Stimulated activated CD8-positive, alpha-beta memory T cell treated with anti-CD3 and anti-CD28 coated beads, Interleukin-4, amount 100 ng/mL, for 24 hours (primary cell): ENCODE measurements at regions not wholly inside any gene's neighbourhood (a gene's known extent, or its start where the extent isn't known, plus 50 kb on each side); places are given as distances from the start of the nearest gene placed in this dataset.
"Not testable (repeated sequence)": the region's sequence is repeated elsewhere in the genome, so short reads cannot be mapped to it uniquely, and the experiment has no call there.

Source experiments
- DNase-seq: peaks from one replicate; pipeline ENCODE4 v3.0.0-alpha.2; 2020; ENCODE audit warnings: low read depth

- DNase-seq, result not testable (repeated sequence)
Observed at GRCh38 chr13:58504202-58504700, 872.7 kb downstream of the PCDH17 start.

GRCh38 chr13:58505262-58505920, 873.8 kb downstream of the PCDH17 start:
- not testable (repeated sequence) for DNase-seq

DNA sequence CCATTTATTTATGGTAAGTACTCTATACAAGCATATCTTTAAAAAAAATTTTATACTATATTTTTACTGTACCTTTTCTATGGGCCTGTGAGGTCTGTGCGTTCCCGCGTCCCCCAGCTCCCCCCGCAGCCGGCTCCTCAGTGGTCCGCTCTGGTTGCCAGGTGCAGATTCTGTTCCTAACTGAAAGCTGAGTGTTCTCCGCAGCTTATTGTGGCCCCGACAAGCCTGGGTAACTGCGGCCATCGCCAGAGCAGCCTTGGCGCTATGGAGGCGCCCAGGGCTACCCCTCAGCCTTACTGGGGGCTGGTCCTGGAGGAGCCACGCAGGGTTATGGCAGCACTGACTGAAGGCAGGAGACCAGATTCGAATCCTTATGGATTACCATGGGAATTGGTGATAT, 896.8 kb downstream of the PCDH17 start:
- no peak for DNase-seq

- no peak for DNase-seq
Observed at GRCh38 chr13:58531614-58532013, 900.1 kb downstream of the PCDH17 start.

DNA sequence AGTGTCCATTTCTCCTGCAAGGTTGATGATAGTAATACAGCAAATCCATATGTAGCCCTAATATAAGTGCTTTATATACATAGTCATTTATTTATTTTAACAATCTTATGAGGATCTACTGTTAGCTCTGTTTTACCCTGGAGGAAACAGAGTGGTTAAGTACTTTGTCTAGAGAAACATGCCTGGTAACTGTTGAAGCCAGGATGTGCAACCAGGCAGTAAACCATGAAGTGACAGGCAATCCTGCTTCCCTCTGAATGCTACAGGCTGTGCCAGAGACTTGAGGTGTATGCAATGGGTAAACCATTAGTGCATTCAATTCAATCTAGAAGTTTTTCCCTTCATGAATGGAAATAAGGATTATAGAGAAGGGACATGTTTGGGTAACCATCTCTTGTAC, 911.0 kb downstream of the PCDH17 start:
- DNase-seq, result no peak

DNA sequence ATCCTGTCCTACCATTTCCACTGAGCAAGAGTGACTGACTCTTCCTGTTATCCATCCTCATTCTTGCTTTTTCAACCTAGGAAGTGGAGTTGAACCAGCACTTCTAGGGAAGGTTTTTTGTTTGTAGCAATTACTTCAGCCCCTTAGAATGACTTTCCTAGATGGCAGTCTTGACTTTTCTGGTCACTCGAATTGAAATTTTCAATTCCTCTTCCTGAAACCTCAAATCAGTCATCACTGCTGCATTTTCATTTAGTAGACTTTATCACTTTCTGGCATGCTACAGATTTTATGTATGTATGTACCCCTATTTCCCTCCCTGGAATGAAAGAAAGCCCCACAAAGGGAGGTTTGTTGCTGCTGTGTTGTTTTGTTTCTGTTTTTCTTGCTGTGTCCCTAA, 915.9 kb downstream of the PCDH17 start:
- DNase-seq, result no peak

DNA sequence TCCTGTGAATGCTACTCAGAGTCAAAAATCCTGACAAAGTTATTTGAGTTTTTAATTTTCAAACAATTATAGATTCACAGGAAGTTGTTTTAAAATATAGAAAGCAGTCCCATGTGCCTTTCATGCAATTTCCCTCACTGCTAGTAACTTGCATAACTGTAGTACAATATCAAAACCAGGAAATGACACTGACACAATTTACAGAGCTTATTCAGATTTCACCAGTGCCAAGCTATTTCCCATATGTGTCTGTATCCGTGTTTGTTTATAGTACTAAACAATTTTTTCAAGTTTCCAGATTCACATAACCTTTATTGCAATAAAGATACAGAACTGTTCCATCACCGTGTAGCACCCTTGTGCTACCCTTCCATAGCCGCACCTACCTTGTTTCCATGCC, 934.6 kb downstream of the PCDH17 start:
- DNase-seq, result no peak

DNA sequence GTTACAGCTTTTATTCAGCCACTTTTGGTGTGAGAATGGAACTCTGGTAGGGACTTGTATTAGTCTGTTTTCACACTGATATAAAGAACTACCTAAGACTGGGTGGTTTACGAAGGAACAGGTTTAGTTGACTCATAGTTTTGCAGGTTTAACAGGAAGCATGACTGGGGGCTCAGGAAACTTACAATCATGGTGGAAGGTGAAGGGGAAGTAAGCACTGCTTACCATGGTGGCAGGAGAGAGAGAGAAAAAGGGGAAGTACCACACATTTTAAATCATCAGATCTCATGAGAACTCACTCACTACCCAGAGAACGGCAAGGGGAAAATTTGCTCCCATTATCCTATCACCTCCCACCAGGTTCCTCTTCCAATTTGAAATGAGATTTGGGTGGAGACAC, 942.2 kb downstream of the PCDH17 start:
- no peak for DNase-seq

GRCh38 chr13:58574791-58575190, 943.2 kb downstream of the PCDH17 start:
- DNase-seq, result no peak

- no peak for DNase-seq
Observed at GRCh38 chr13:58579468-58579867, 947.9 kb downstream of the PCDH17 start.

GRCh38 chr13:58583966-58584365, 952.4 kb downstream of the PCDH17 start:
- no peak for DNase-seq

GRCh38 chr13:58584610-58585009, 953.1 kb downstream of the PCDH17 start:
- no peak for DNase-seq

DNA sequence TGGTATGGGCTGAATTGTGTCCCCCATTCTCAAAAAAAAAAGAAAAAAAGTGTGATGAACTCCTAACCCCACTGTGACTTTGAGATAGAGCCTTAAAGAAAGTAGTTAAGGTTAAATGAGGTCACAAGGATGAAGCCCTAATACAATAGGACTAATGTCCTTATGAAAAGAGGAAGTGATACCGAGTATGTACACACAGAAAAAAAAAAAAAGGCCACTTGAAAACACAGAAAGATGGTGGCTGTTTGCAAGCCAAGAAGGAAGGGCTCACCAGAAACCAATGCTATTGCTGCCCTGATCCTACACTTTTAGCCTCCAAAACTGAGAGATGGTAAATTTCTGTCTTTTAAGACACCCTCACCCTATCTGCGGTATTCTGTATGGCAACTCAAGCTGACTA, 955.6 kb downstream of the PCDH17 start:
- DNase-seq, result no peak

DNA sequence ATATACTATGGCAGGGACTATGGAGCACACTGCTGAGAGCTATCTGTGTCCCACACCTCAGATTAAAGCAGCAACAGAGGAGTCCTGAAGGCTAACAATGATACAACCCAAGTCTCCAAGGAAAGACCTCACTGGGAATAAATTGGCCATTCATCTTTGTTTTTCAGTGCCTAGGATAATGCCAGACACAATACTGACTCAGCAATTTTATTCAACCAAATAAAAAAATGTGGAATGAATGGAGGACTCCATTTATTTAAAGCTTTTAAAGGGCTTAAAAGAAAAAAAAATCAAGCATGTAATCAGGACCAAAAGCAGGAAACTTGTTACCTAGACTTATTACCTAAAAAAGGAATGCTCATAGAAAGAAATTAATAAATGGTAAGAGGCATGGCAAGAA, 960.5 kb downstream of the PCDH17 start:
- no peak for DNase-seq

DNA sequence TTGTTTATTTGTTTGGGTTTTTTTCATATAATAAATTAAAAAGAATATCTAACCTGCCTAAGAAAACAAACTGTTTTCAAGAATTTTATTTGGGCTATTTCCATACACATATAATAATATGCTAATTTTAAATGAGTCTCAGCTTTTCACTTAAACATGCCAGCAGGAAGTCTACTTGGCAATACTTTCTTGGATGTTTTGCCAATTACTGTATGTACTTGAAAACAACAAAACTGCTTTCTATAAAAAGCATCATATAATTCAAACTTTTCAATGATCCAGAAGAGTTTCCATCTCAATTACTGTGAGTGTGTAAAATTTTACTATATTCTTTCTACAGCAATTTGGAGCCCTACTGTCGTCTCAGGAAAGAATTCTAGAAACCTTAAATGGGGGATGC, 961.2 kb downstream of the PCDH17 start:
- DNase-seq, result no peak

- no peak for DNase-seq
Observed at GRCh38 chr13:58594747-58595600, 963.4 kb downstream of the PCDH17 start.

DNA sequence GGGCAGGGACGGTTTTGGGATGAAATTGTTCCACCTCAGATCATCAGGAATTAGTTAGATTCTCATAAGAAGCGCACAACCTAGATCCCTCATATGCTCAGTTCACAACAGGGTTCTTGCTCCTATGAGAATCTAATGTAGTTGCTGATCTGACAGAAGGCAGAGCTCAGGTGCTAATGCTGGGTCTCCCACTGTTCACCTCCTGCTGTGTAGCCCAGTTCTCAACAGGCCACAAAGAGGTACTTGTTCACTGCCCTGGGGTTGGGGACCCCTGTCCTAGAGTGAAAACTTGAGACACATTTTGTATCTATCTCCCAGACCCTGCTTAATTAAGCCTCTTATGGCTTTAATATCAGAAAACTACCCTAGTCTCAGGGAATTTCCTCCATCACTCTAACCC, 966.0 kb downstream of the PCDH17 start:
- DNase-seq, result no peak

GRCh38 chr13:58598241-58598640, 966.7 kb downstream of the PCDH17 start:
- no peak for DNase-seq

- DNase-seq, result no peak
Observed at GRCh38 chr13:58611117-58611516, 979.6 kb downstream of the PCDH17 start.

DNA sequence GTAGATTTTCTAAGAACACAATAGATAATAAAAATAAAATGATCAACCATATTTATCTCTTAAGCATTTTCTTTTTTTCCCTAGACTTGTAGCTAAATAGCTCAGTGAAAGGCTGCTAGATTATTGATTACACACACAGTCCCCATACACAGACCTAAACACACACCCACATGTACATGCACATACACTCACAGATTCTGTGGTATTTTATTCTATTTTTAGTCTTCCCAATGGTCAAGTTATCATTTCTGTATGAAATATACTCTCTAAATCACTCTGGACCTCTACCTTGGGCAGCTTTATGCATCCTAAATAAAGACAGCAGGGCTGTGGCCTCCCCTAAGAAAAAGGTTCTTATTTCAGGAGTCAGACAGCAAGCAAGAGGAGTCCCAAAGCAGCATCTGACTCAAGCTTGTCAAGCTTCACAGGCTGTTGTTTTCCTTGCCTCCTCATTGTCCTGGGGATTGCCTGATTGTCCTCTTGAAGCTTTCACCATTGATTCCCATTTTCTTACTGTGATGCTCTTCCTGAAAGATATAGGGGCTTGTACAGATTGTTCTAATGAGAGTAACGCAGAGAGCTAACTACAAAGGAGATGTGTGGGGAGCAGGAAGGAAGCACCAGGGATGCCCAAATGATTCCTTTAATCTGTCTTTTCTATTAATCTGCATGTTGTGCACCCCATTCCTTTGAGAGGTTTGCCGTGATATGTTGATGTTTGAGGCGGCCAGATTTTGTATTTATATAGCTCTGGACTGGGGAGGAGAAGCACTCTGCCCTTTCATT, 986.5 kb downstream of the PCDH17 start:
- DNase-seq, result no peak

DNA sequence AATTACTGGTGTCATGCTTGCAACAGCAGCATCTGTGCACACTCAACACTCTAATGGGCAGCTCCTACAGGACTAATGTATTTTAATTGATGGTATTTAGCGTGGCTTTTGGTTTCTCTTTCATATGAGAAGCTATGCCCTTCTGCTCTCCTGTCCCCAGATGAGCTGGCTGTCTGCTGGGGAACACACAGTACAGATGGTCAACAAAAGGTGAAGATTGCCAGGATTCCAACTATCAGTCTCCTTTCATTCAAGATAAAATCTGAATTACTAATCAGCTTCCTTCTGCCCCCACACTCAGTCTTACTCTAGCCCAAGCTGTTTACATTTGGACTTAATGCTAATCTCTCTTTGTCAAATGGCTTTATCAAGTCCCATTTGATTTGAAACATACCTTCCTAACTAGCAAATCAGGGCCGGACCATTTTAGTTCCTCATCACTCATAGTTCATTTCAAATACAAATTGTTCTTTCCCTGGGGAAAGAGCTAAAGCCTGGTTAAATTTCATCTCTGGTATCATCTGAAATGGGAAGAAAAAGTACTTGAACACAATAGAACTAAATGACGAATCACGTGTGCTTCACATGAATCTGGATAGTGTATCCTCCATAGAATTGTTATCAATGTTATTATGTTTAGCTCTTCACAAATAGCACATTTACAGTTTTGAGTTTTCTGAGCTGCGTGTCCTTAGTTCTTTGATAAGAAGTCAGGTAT, 988.0 kb downstream of the PCDH17 start:
- DNase-seq, result no peak

- DNase-seq, result no peak
Observed at GRCh38 chr13:58620176-58620575, 988.6 kb downstream of the PCDH17 start.
